Neural progenitor cell (in vitro differentiated cells): ENCODE measurements at regions not wholly inside any gene's neighbourhood (a gene's known extent, or its start where the extent isn't known, plus 50 kb on each side); places are given as distances from the start of the nearest gene placed in this dataset.

ENCODE experiments used
- EZH2 ChIP-seq: fragments of 200-600 bp; sonication (generic); IDR thresholded peaks from 2 replicates; pipeline ENCODE4 v1.6.1; 2017; ENCODE audit warnings: antibody characterized with exemption, mild to moderate bottlenecking, moderate library complexity
- TF ChIP-seq, protein P1 (sequence below): fragments of 200-600 bp; sonication (generic); IDR thresholded peaks from 2 replicates; pipeline ENCODE4 v1.5.1; 2017; ENCODE audit warnings: antibody characterized with exemption, mild to moderate bottlenecking

DNA sequence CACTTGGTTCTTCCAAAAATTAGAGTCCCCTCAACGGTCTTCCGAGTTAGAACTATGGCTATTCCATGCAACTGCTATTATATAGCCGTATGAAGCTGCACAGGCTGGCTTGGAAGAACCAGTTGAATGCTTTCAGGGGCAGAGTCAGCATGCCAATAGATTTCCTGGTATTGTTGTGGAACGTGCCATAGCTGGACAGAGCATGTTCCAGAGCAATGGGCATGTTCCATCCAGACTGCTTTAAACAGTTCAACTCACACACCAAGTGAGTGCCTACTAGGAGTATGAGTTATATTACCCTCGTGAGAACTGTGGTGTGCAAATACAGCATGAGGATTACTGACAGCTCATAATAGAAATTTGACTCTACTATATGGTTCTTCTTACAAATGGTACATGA, 682.0 kb downstream of the SATB2 start:
- TF ChIP-seq, protein P1, sequence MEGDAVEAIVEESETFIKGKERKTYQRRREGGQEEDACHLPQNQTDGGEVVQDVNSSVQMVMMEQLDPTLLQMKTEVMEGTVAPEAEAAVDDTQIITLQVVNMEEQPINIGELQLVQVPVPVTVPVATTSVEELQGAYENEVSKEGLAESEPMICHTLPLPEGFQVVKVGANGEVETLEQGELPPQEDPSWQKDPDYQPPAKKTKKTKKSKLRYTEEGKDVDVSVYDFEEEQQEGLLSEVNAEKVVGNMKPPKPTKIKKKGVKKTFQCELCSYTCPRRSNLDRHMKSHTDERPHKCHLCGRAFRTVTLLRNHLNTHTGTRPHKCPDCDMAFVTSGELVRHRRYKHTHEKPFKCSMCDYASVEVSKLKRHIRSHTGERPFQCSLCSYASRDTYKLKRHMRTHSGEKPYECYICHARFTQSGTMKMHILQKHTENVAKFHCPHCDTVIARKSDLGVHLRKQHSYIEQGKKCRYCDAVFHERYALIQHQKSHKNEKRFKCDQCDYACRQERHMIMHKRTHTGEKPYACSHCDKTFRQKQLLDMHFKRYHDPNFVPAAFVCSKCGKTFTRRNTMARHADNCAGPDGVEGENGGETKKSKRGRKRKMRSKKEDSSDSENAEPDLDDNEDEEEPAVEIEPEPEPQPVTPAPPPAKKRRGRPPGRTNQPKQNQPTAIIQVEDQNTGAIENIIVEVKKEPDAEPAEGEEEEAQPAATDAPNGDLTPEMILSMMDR = no peak
- no peak for TF ChIP-seq EZH2
